GM18870 (cell line): ENCODE measurements at regions not wholly inside any gene's neighbourhood (a gene's known extent, or its start where the extent isn't known, plus 50 kb on each side); places are given as distances from the start of the nearest gene placed in this dataset.

Experiments
- ATAC-seq: cut with Tn5 transposase; IDR thresholded peaks from one replicate; pipeline ENCODE4 v1.9.1; 2021; ENCODE audit warnings: moderate library complexity; ENCODE audit not compliant: unreplicated experiment

DNA sequence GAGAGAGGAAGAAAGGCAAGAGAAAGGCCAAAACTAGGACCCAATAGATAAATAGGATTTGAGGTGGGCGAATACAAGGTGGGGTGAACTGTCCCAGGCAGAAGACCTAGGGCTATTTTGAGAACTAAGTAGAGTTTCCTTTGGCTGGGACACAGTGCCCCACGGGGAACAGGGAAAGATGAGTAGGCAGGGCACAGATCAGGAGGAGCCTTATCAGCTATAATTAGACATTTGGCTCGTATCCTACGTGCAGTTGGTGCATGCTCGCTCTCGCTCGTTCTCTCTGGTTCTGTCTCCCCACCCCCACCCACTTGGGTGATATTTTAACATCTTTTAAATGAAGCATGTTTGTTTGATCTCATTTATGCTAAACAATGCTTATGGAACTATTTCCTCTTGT is 235.0 kb upstream of the JUN start:
- ATAC-seq = no peak

DNA sequence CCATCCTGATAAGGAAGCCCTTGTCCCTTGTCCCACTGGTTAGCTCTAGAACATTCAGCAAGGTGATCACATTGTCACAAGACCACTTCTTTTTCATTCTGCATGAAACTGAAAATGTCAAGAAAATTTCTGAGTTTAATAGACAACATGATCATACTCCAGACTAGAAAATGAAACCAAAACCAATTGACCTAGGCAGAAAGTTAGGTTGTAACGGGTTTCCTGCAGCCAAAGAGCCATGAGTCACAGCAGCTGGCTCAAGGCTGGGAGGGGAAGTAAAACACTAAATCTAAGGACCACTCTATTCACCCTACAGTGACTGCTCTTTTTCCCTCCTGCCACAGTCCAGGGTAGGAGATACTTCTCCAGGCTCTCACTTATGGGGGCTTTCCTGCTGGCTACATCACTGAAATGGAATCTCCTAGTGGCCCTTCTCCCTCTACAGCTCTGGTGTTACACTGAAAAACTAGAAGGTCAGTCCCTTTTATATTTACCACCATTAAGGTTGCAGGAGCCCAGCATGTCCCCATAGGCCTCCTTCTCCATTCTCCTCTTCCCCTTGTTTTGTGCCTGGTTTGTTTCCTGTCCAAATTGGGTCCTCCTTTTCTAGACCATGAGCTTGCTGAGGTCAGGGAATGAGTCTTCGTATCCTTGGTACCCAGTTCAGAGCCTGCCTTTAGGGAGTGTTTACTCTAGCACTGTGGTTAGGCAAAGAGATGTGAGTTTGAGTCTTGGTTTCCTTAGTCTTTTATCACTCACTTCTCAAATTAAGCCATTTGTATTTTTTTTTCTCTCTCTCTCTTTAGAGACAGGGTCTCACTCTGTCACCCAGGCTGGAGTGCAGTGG is 236.5 kb upstream of the JUN start:
- ATAC-seq = peak; percentile 94

- ATAC-seq = no peak
Measured at GRCh38 chr1:59022199-59022598, 238.4 kb upstream of the JUN start.

- no peak for ATAC-seq
Measured at GRCh38 chr1:59022799-59023198, 239.0 kb upstream of the JUN start.

- no peak for ATAC-seq
Measured at GRCh38 chr1:59025201-59025600, 241.4 kb upstream of the JUN start.

GRCh38 chr1:59025898-59026426 is 242.1 kb upstream of the JUN start:
- ATAC-seq = peak; percentile 82

DNA sequence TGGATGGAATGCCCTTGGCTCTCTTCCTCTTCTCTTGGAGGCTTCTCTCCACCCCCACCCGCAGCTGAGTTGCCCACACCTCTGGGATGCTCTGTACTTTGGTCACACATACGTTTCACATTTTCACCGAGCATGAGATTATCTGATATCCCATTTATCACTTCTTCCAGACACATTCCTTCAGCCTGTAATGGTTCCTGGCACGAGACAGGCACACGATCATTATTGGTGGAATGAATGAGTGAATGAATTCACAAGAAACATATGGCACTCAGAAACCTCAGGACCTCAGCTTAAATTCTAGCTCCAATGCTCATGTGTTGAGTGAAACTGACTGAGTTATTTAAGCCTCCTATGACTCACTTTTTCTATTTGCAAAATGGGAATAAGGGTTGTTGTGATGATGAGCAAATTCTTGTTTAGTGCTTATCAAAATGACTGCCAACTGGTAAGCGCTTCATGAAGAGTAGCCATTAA is 242.7 kb upstream of the JUN start:
- ATAC-seq = peak; percentile 27

DNA sequence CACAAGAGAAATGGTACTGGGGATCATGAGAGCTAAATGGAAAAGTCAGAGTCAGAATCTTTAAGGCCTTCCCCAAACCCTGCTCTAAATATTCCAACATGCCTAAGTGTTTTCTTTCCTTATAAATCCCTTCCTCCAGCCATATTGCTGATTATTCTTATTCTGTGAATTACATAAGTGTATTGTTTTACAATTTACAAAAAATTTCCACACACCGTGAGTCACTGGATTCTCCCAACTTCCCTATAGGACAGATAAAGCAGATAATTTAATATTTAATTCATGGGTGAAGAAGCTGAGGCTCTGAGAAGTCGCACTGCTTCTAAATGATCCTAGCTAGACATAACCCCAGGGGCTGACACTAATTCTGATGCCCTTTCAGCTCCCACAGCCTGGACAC is 243.3 kb upstream of the JUN start:
- no peak for ATAC-seq

DNA sequence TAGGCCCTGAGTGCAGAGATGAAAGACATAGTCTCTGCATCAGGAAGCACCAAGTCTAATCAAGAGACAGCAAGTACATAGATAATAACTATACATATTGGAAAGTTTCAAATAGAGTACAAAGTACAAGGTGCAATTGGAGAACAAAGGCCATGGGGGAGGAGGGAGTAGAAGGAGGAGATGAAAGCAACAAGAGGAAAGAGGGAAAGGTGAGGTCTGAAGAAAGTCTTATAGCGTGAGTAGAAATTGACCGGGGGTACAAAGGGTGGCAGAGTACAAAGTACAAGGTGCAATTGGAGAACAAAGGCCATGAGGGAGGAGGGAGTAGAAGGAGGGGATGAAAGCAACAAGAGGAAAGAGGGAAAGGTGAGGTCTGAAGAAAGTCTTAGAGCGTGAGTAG is 244.2 kb upstream of the JUN start:
- ATAC-seq = no peak

- ATAC-seq = no peak
Measured at GRCh38 chr1:59029411-59030167, 245.7 kb upstream of the JUN start.

GRCh38 chr1:59032228-59032627 is 248.4 kb upstream of the JUN start:
- no peak for ATAC-seq

DNA sequence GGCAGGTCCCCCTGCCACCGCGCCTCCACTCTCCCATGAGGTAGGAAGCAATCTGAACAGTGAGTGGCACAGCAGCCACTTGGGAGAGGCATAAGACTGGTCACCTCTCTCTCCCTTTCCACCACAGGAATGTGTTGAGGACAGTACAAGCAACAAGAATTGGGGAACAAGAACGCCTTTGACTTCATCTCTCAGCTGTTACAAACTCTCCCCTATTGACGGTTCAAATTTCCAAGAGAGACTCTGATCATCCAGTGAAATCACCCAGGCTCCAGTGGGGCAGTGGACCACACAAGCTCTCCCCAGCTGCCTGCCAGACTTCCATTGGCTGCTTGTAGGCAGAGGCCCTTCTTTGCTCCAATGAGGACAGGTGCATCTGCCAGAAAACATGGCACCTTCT is 249.9 kb upstream of the JUN start:
- no peak for ATAC-seq

- ATAC-seq = no peak
Measured at GRCh38 chr1:59034925-59035324, 251.1 kb upstream of the JUN start.

GRCh38 chr1:59039551-59039950 is 255.7 kb upstream of the JUN start:
- ATAC-seq = no peak

- ATAC-seq = no peak
Measured at GRCh38 chr1:59040486-59040885, 256.4 kb upstream of the FGGY start.

DNA sequence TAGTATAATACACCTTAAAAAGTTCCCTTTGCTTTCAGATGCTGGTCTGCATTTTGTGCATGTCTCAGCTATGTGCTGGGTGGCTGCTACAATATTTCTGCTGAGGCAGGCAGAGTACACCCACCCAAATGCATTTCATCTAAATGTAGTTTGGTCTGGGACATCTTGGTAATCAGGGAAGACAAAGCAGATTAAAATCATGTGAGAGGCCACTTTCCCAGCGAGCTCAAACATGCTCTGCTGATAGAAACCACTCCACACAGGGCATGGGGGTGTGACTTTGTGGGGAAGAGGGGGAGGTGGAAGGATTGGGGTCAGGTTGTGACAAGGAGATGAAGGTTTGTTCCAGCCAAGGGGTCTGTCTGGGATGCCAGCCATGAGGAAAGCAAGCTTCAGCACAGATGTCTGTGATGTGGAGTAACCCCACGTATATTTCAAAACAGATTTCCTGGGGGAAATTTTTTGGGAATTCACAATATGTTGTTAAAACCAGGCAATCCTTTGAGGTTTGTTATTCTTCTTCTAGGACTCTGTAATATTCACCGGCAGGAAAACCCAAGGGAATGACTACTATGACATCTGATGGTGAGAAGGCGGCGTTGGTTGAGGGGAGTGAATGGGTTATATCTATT is 255.1 kb upstream of the FGGY start:
- ATAC-seq = no peak

- no peak for ATAC-seq
Measured at GRCh38 chr1:59043796-59044195, 253.1 kb upstream of the FGGY start.

DNA sequence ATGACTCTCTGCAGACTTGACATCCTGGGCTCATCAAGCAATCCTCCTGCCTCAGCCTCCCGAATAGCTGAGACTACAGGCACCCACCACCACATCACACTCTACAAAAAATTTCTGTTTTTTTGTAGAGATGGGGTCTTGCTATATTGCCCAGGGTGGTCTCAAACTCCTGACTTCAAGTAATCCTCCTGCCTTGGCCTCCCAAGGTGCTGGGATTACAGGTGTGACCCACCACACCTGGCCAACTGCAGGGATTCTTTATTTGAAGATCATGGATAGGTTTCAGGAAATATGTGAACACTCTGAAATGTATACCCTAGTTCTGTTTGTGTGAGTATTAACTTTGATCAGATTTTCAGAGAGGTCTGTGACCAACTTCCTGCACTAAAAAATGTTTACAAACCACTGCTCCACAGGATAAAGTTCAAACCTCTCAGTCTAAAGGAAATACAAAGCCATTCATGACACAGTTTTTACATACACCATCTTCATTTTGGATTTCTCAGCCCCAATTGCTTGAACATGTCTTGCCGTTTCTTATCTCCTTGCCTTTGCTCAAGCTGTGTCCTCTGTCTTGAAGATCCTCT is 252.3 kb upstream of the FGGY start:
- no peak for ATAC-seq

DNA sequence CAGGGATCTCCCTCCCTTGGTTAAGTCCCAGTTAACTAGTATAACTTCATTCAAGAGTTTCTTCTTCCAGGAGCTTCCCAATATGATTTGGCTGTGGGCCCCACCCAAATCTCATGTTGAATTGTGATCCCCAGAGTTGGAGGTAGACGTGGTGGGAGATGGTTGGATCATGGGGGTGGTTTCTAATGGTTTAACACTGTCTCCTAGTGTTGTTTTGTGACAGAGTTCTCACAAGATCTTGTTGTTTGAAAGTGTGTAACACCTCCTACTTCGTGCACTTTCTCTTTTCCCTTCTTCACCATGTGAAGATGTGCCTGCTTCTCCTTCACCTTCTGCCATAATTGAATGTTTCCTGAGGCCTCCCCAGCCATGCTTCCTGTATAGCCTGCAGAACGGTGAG is 251.8 kb upstream of the FGGY start:
- no peak for ATAC-seq

DNA sequence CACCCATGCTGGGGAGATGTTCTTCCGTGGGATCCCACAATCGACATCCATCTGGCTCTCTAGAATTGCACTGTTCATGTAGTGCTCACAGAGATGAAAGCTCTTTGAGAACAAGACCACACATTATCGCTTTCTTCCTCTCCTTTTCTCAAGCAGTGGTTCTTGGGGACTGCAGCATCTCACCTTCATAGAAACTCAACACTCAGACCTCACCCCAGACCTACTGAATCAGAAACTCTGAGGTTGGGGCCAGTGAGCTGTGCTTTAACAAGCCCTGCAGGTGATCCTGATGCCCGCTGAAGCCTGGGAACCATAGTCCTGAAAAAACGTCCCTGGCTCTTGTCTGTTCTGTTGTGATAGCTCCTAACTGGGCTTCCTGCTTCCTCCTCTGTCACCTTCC is 251.3 kb upstream of the FGGY start:
- ATAC-seq = no peak

GRCh38 chr1:59046134-59046533 is 250.8 kb upstream of the FGGY start:
- ATAC-seq = no peak
